GM18907 (cell line): ENCODE measurements at regions not wholly inside any gene's neighbourhood (a gene's known extent, or its start where the extent isn't known, plus 50 kb on each side); places are given as distances from the start of the nearest gene placed in this dataset.
"Not testable (repeated sequence)": the region's sequence is repeated elsewhere in the genome, so short reads cannot be mapped to it uniquely, and the experiment has no call there.

ENCODE experiments used
- ATAC-seq: cut with Tn5 transposase; IDR thresholded peaks from one replicate; pipeline ENCODE4 v1.9.1; 2021; ENCODE audit warnings: mild to moderate bottlenecking, moderate library complexity; ENCODE audit not compliant: unreplicated experiment

DNA sequence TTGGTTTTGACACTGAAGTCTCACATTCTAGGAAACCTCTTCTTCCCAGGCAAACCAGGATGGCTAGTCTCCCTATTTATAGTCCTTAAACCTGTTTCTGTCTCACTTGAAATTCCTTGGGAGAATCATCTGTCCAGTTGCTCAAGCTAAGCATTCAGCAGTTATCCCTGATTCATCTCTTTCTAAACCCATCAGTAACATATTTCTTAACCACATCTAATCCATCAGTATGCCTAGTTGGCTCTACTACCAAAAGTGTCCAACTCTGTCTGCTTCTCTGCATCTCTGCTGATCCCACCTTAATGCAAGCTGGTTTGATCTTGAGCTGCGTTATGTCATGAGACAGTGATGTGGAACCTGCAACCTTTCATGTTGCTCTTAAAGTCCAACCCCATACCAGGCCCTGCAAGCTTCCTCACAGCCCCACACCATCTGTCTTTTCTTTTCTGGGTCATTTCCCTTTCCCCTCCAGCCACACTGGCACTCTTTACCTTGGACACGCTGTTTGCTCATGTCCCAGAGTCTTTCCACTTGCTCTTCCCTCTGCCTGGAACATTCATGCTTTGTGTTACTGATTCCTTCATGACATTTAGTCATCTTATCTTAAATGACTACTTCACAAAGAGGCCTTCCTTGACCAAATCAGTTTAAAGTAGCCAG lies 380.8 kb upstream of the RGS6 start:
- no peak for ATAC-seq

DNA sequence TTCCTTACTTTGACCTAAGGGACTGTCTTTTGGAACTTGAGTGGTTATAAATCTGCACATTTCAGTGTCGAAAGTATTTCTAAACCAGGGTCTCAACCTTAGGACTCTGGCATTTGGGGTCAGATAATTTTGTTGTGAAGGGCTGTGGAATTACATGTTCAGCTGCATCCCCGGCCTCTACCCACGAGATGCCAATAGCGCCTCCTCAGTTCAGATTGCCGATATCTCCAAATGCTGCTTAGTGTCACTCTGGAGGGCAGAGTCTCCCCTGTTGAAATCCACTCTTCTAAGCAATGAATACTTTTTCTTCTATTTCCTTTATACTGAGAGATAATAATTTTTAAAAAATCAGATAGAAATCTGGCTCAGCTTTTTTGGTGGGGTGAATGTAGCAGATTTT lies 379.4 kb upstream of the RGS6 start:
- ATAC-seq, result no peak

DNA sequence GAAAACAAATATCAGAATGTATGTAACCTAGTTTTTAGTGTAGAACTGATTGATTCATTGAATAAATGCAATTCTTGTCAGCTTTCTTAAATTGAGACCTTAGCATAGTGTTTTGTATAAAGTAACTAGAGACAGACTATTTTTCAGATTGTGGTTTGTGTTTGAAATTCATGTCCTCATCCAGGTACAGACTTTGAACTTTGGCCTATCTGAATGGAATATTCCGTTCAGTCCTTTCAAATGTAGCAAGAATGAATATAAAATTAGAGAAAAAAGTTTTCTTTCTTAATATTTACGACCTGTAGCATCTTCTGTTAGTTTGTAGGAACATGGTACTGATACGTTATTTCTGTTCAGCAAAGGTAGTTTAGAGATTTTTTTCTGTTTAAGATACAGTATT lies 378.4 kb upstream of the RGS6 start:
- ATAC-seq, result no peak

DNA sequence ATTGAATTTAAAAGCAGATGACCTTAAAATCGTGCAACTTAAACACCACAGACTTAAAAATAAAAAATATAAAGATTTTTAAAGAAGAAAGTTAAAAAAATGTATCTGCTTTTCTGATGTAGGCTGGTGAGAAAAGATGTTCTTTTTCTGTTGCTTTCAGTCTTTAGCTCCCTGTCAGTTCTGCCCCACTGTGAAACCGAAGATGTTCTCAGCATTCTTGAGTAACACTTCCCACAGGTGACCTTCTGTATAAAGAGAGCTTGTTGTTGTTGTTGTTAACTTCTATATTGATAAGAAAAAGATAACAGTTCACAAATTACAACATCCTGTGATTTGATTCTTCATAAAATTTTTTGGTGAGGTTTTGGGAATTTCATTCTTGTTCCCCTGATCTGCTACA lies 377.9 kb upstream of the RGS6 start:
- ATAC-seq, result peak; percentile 33

DNA sequence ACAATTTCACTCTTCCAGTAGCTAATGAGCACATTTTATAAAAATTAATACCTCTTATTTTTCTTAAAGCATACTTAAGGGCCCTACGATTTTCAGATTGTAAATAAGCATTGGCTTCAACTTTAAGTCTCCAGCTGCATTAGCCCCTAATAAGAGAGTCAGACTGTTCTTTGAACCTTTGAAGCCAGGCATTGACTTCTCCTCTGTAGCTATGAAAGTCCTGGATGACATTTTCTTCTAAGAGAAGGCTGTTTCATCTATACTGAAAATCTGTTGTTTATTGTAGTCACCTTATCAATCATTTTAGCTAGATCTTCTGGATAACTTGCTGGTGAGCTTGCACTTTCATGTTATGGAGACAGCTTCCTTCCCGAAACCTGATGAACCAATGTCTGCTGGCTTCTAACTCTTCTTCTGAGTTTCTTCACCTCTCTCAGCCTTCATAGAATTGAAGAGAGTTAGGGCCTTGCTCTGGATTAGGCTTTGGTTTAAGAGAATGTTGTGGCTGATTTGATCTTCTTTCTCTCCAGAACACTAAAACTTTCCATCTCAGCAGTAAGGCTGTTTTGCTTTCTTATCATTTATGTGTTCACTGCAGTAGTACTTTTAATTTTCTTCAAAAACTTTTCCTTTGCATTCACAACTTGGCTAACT lies 377.1 kb upstream of the RGS6 start:
- ATAC-seq, result peak; percentile 32

DNA sequence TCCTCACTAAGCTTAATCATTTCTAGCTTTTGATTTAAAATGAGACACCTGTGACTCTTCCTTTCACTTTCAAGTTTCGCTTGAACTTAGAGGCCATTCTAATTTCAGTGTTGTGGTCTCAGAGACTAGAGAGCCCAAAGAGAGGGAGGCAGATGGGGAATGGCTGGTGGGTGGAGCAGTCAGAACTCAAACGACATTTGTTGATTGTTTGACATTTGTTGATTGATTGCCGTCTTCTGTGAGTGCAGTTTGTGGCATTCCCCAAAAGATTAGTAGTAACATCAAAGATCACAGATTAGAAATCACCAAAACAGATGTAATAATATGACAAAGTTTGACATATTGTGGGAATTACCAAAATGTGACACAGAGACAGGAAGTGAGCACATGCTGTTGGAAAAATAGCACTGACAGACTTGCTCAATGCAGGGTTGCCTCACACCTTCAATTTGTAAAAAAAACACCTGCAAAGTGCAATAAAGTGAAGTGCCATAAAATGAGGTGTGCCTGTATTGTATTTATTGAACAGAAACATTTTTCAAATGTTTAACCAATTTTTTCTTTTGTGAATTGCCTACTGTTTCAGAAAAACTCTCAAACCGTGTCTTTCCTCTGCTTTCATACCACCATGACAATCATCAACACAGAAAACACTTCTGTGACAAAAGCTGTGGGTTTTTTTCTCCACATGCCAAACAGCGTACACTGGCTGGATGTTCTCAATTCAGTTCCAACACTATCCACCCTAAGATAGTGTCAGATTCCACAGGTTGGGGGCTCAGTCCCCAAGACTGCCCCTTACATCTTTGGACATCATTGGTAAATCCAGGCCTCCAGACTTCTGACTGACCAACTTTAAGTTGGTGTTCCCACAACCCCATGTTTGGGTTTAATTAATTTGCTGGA lies 376.3 kb upstream of the RGS6 start:
- peak; percentile 82 for ATAC-seq

DNA sequence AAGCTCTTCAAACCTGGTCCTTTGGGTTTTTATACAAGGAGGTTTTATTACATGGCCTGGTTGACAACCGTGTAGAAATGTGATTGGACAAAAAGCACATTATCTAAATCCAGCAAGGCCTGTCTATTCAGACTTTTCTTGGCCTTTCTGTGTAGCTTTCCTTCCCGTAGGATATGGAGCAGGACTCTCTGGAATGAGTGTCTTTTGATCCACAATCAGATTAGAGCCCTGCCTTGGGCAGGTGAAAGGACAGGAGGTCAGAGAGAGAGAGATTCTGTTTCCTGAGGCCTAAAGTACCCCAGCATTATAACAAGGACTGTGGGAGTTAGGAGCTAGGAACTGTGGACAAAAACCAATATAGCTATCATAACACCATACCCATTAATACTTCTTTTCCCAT lies 375.5 kb upstream of the RGS6 start:
- ATAC-seq, result no peak

DNA sequence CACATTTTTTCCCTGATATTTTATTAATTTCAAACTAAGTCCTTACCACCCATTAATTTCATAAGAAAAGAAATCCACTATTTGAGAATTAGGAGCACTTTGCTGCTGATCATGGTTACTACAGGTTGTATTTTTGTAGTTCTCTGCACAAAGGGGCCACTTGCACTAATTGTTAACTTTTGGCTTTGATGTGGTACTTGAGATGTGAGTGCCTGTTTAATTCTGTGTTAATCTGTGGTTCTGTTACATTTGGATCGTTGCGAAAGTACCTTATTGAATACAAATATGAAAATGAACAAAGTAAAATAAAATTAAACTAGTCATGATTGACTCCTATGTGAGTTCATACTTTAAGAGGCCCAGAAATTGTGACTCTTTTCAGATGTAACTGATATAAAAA lies 374.9 kb upstream of the RGS6 start:
- no peak for ATAC-seq

DNA sequence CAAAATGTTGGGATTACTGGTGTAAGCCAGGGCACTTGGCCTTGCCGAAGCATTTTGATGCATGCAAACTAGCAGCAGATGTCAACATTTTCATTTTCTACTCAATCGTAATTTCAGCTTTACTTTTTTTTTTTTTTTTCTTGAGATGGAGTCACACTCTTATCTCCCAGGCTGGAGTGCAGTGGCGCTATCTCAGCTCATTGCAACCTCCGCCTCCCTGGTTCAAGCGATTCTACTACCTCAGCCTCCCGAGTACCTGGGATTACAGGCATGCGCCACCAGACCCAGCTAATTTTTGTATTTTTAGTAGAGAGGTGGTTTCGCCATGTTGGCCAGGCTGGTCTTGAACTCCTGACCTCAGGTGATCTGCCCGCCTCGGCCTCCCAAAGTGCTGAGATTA lies 373.3 kb upstream of the RGS6 start:
- not testable (repeated sequence) for ATAC-seq

DNA sequence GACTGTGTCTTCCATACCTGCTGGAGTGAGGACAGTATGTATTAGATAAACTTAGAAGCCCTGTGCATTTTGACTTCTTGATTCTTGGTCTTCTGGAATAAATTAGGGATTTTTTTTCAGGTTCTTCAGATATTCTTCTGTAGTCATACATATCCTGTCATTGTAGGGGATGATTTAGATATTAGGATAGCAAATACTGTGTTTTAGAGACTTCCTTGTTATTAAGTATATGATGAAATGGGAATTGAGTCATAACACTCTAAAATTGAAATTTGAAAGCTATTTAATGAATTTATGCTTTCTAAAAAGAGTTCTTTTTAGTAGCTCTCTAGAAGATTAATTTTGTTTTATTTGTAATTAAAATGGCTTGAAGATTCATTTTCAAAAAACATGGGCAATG lies 371.5 kb upstream of the RGS6 start:
- no peak for ATAC-seq

DNA sequence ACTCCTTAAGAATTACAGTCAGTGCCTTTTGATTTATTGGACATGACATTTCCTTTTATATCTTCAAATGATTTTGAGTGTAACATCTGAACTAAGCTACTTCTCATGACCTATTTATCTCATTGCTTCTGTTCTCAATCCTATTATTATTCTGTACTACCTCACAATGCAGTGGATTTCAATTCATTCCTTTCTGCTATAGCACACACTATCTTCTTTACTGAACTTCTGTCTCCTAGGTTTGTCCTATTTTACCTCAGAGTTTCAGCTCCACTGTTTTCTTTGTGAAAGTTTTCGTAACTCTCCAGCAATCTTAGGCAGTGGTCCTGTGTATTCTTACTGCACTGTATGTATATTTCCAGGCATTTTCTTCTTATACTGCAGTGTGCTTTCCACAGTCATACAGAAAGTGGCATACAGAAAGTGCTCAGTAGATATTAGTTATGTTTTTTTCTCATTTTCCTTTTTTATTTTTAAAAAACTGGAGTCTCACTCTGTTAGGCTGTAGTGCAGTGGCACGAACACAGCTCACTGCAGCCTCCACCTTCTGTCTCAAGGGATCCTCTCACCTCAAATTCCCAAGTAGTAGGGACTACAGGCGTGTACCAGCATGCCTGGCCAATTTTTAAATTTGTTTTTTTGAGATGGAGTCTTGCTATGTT lies 368.6 kb upstream of the RGS6 start:
- ATAC-seq, result peak; percentile 46

DNA sequence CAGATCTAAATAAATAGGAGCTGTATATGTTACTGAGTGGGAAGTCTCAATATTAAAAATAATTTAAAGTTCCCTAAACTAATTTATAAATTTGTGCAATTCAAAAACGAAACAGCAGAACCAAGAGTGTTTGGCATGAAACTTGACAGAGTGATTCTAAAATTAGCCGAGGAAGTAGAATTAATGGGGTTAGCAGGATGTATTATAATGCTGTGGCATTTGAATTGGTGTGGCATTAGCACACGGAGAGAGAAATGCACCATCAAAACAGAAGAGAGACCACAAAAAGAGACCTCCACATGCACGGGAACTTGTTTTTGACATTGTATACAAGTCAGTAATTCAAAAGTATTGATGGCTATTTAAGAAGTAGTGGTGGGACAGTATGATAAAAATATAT lies 366.0 kb upstream of the RGS6 start:
- ATAC-seq, result peak; percentile 66

DNA sequence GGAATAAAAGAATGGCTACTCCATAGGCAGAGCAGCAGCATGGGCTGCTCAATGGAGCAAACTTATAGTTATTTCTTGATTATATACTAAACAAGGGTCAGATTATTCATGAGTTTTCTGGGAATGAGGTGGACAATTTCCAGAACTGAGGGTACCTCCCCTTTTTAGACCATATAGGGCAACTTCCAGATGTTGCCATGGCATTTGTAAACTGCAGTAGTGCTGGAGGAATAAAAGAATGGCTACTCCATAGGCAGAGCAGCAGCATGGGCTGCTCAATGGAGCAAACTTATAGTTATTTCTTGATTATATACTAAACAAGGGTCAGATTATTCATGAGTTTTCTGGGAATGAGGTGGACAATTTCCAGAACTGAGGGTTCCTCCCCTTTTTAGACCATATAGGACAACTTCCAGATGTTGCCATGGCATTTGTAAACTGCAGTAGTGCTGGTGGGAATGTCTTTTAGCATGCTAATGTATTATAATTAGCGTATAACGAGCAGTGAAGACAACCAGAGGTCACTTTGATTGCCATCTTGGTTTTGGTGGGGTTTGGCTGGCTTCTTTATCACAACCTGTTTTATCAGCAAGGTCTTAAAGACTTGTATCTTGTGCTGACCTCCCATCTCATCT lies 364.6 kb upstream of the RGS6 start:
- not testable (repeated sequence) for ATAC-seq

DNA sequence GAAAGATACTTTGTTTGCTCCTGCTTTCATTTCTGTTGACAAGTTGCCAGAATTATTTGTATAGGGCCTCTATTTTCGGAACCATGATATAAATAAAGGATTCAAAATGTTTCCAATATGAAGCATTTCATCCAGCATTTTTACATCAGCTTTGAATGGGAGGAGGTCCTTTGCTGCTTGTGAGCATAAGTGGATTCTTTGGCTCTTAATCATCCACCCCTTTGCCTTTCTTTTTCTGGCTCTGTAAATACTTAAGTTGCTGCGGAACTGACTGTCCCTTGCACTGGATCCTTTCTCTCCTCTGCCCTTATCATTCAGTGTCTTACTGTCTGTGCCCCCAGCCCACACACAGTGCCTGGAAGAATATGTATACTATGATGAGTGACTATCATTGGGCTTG lies 357.3 kb upstream of the RGS6 start:
- no peak for ATAC-seq

DNA sequence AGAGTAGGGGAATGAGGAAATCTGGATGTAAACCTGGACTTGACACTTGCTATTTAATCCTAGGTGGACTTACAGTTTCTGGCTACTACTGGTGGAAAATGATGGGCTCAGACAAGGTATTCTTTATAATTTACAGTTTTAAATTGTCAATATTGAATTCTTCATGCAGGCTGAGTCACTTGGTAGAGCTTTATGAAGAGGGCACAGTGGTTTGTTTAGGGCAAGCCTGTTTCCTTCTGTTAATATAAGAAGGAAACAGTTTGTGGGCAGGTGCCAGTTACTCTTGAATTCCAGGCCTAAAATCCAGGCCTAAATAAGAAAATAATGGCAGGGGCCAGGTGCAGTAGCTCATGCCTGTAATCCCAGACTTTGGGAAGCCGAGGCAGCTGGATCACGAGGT lies 355.8 kb upstream of the RGS6 start:
- ATAC-seq, result no peak

DNA sequence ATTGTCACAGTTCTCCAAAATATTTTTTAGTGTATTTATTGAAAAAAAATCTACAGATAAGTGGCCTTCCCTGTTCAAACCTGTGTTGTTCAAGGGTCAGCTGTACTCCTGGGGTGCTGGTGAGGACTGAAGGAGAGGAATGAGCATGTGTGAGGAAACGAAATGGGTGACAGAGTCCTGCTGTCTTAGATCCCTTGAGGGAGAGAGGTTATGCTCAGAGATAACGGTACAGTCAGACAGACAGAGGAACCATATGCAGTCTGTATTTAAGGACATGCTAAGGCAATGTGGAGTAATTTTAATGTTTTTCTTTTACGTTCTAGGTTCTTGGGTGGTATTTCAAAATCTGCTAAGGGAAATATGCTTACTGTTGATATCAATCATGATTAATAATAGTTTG lies 352.9 kb upstream of the RGS6 start:
- ATAC-seq, result no peak

DNA sequence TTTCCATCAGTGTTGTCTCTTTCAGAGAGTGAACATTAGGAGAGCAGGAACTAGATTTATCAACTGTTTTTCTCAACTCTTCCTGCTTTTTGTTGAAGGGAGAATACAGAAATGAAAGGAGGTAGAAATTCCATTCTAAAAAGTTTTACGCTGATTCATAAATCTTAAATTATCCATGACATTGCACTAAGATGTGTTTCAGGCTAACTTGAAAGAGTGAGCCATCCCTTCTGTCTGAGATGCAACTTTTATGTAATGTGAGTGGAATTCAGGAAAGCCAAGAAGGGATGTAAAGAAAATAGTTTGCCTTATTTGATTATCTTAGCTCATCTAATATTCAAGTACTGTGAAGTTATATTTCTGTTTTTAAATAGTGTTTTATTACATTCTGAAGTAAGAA lies 349.5 kb upstream of the RGS6 start:
- no peak for ATAC-seq

DNA sequence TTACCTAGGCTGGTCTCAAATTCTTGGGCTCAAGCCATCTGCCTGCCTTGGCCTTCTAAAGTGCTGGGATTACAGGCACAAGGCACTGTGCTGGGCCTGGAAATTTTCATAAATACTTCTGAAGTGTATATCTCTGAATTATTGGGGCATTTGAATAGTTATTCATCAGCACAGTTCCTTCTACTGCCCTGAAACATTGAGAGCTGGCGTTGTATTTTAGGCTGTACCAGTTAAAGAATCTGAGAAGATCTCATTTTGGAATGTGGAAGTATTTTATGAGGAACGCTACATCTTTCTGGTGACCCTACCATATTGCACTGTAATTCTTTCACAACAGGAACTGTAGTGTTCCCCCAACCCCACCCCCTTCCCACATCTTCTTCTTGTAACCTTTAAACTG lies 349.0 kb upstream of the RGS6 start:
- ATAC-seq, result no peak

DNA sequence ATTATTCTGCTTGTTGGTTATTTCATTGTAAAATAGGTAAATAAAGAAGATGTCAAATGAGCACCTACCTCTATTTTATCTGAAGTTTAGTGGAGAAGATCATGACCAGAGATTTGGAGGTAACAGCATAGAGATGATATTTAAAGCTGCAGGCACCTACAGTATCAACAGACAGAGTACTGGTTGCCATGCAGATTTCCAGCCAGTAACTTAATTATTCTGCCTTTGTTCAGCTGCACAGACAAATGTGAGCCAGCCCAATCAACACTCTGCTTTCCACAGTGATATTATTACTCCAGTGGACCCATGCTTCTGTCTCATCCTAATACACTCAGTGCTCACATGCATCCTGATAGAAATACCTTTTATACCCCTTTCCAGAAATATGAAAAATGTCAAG lies 348.5 kb upstream of the RGS6 start:
- ATAC-seq, result no peak

DNA sequence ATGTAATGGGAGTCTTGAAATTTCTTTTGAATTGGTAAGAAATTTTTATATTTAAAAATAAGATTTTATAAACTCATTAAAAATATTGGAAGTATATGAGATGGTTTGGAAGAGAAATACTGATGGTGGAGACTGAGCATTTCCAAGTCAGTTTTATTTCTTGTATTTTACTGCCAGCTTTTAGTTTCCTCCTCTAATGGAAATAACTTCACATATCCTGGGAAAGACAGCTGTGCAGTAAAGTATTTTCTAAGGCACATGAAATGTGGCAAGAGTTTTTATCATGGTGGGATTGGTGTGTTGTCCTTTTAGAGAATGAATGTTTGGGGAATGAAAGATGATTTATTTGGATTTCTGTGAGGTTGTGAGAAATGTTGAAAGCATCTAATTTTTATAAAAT lies 346.9 kb upstream of the RGS6 start:
- no peak for ATAC-seq
